HCT116 (cell line): ENCODE measurements at regions not wholly inside any gene's neighbourhood (a gene's known extent, or its start where the extent isn't known, plus 50 kb on each side); places are given as distances from the start of the nearest gene placed in this dataset.

Experiments
- ATAC-seq: fragments of 200-7000 bp; cut with Tn5 transposase; 2 replicates; pipeline ENCODE4 v1.9.1; 2020; ENCODE audit warnings: mild to moderate bottlenecking, moderate library complexity
- BruUV-seq: library from RNA; stranded (reverse); fragments of 400-500 nt; replicated peaks from 2 replicates; lab custom pipeline; 2021; lab: Mats Ljungman, UMichigan
- CTCF ChIA-PET: fragments of 300-600 bp; sonication (Branson Sonifier 250); formaldehyde crosslinking; loops from one replicate; lab custom pipeline; 2021; ENCODE audit warnings: antibody characterized with exemption; lab: Charles Lee
- POLR2A ChIA-PET: fragments of 300-600, 350-600 bp; sonication (Branson Sonifier 250); formaldehyde crosslinking; loops from one replicate; lab custom pipeline; 2021; ENCODE audit warnings: antibody characterized with exemption; lab: Charles Lee
- RAD21 ChIA-PET, 2 experiments: fragments of 300-600 bp; sonication (Branson Sonifier 250); formaldehyde crosslinking; loops; one replicate each; lab custom pipeline; 2023; ENCODE audit warnings: low total read pairs in 2 of 2; ENCODE audit not compliant: uncharacterized antibody in 2 of 2, unreplicated experiment in 2 of 2, low non-redundant PET in 1 of 2; lab: Charles Lee
- DNase-seq: peaks from one replicate; pipeline ENCODE4 v3.0.0-alpha.2; 2010; ENCODE audit warnings: low read depth, low spot score
- H2AFZ ChIP-seq: fragments of 200-600 bp; shearing (Covaris generic), sonication (generic); 2 replicates; pipeline ENCODE4 v1.6.1; 2017; ENCODE audit warnings: low read depth, mixed run types, mixed read lengths, antibody characterized with exemption, low read length; ENCODE audit not compliant: poor library complexity, severe bottlenecking
- H3K27ac ChIP-seq: 2 replicates; pipeline ENCODE4 v1.5.1; 2012; ENCODE audit warnings: low read depth, low read length
- H3K27me3 ChIP-seq: fragments of 200-600 bp; sonication (generic); 2 replicates; pipeline ENCODE4 v1.6.1; 2016; ENCODE audit warnings: mixed run types, low read length, mixed read lengths; ENCODE audit not compliant: insufficient read depth
- H3K36me3 ChIP-seq, 2 experiments: fragments of 200-500 bp in 1 of 2; fragments of 200-600 bp in 1 of 2; sonication (Bioruptor generic) in 1 of 2; sonication (generic) in 1 of 2; 2 replicates each; pipeline versions ENCODE4 v1.5.1 to v1.6.1; 2014 to 2016; ENCODE audit warnings: low read length in 2 of 2, inconsistent platforms in 1 of 2, mixed read lengths in 1 of 2, mixed run types in 1 of 2; ENCODE audit not compliant: insufficient read depth in 2 of 2, control insufficient read depth in 1 of 2
- H3K4me1 ChIP-seq, 2 experiments: fragments of 200-600 bp in 1 of 2; sonication (generic) in 1 of 2; 2 replicates each; pipeline versions ENCODE4 v1.5.1 to v1.6.1; 2012 to 2017; ENCODE audit warnings: low read length in 2 of 2, inconsistent platforms in 1 of 2, mild to moderate bottlenecking in 1 of 2, mixed read lengths in 1 of 2, mixed run types in 1 of 2, moderate library complexity in 1 of 2; ENCODE audit not compliant: insufficient read depth in 2 of 2, control insufficient read depth in 1 of 2
- H3K4me2 ChIP-seq: fragments of 200-600 bp; sonication (generic); 2 replicates; pipeline ENCODE4 v1.6.1; 2017; ENCODE audit warnings: mixed run types, low read length, mixed read lengths
- H3K4me3 ChIP-seq, 2 experiments: fragments of 200-600 bp in 1 of 2; sonication (generic) in 1 of 2; replicated peaks in 1 of 2; 2 replicates each; pipeline ENCODE4 v1.5.1; 2011 to 2016; ENCODE audit warnings: low read length in 2 of 2, control low read depth in 1 of 2, low read depth in 1 of 2, mild to moderate bottlenecking in 1 of 2, mixed read lengths in 1 of 2, mixed run types in 1 of 2
- H3K79me2 ChIP-seq: fragments of 200-600 bp; sonication (generic); 2 replicates; pipeline ENCODE4 v1.6.1; 2017; ENCODE audit warnings: mild to moderate bottlenecking, mixed run types, low read length, moderate library complexity, mixed read lengths; ENCODE audit not compliant: insufficient read depth
- H3K9ac ChIP-seq: fragments of 200-600 bp; sonication (generic); 2 replicates; pipeline ENCODE4 v1.6.1; 2016; ENCODE audit warnings: low read length, mixed read lengths
- H3K9me2 ChIP-seq: fragments of 200-600 bp; sonication (generic), shearing (Covaris generic); 2 replicates; pipeline ENCODE4 v1.6.1; 2017; ENCODE audit warnings: mixed run types, mild to moderate bottlenecking, moderate library complexity; ENCODE audit not compliant: insufficient read depth
- H3K9me3 ChIP-seq, 2 experiments: fragments of 200-500 bp in 1 of 2; fragments of 200-600 bp in 1 of 2; sonication (Bioruptor generic) in 1 of 2; sonication (generic) in 1 of 2; 2 replicates each; pipeline ENCODE4 v1.6.1; 2014 to 2017; ENCODE audit warnings: low read length in 2 of 2, mixed read lengths in 2 of 2, inconsistent platforms in 1 of 2, low read depth in 1 of 2, mild to moderate bottlenecking in 1 of 2, mixed run types in 1 of 2, moderate library complexity in 1 of 2; ENCODE audit not compliant: control insufficient read depth in 1 of 2, insufficient read depth in 1 of 2
- H4K20me1 ChIP-seq: fragments of 200-600 bp; sonication (generic), shearing (Covaris generic); 2 replicates; pipeline ENCODE4 v1.6.1; 2017; ENCODE audit warnings: mixed run types, mild to moderate bottlenecking, moderate library complexity; ENCODE audit not compliant: insufficient read depth
- CBX3 ChIP-seq: IDR thresholded peaks from 2 replicates; pipeline ENCODE4 v1.6.1; 2012; ENCODE audit warnings: low read depth
- ELF1 ChIP-seq: IDR thresholded peaks from 2 replicates; pipeline ENCODE4 v1.6.1; 2012; ENCODE audit warnings: low read depth, borderline replicate concordance
- EZH2 ChIP-seq: fragments of 200-600 bp; sonication (generic); IDR thresholded peaks from 2 replicates; pipeline ENCODE4 v1.6.1; 2017; ENCODE audit warnings: antibody characterized with exemption, mixed run types
- EZH2phosphoT487 ChIP-seq: fragments of 200-600 bp; IDR thresholded peaks from 2 replicates; pipeline ENCODE4 v1.6.1; 2018; ENCODE audit warnings: antibody characterized with exemption, borderline replicate concordance
- JUND ChIP-seq: IDR thresholded peaks from 2 replicates; pipeline ENCODE4 v1.6.1; 2012
- POLR2A ChIP-seq: IDR thresholded peaks from 2 replicates; pipeline ENCODE4 v1.7.0; 2011; ENCODE audit warnings: borderline replicate concordance; ENCODE audit not compliant: insufficient read depth, insufficient read length; ENCODE audit errors: extremely low read depth
- POLR2AphosphoS5 ChIP-seq: IDR thresholded peaks from 2 replicates; pipeline ENCODE4 v1.6.1; 2011; ENCODE audit warnings: mild to moderate bottlenecking, low read depth, low read length, moderate library complexity
- RAD21 ChIP-seq: IDR thresholded peaks from 2 replicates; pipeline ENCODE4 v1.6.1; 2012; ENCODE audit warnings: low read depth, mild to moderate bottlenecking
- SIN3A ChIP-seq: IDR thresholded peaks from 2 replicates; pipeline ENCODE4 v1.6.1; 2012; ENCODE audit warnings: low read depth
- SP1 ChIP-seq: IDR thresholded peaks from 2 replicates; pipeline ENCODE4 v1.6.1; 2012; ENCODE audit warnings: low read depth
- SRF ChIP-seq: IDR thresholded peaks from 2 replicates; pipeline ENCODE4 v1.6.1; 2012; ENCODE audit warnings: low read depth
- ZFX ChIP-seq: fragments of 450-650 bp; IDR thresholded peaks from 2 replicates; pipeline ENCODE4 v1.6.1; 2017
- intact Hi-C: fragments of 100-400 bp; cut with micrococcal nuclease; formaldehyde crosslinking; loops from 2 replicates; pipeline ENCODE4 v1.10.0; 2022
- TF ChIP-seq, protein P1 (sequence below), 3 experiments: fragments of 200-600 bp in 1 of 3; sonication (generic) in 1 of 3; IDR thresholded peaks in 2 of 3; conservative IDR thresholded peaks in 1 of 3; 2 replicates each; pipeline ENCODE4 v1.5.1; 2012 to 2017; ENCODE audit warnings: low read depth in 2 of 3, low read length in 2 of 3, antibody characterized with exemption in 1 of 3, borderline replicate concordance in 1 of 3, control low read depth in 1 of 3, mild to moderate bottlenecking in 1 of 3, mixed read lengths in 1 of 3, mixed run types in 1 of 3, moderate library complexity in 1 of 3; ENCODE audit not compliant: insufficient read depth in 1 of 3
- TF ChIP-seq, protein P2 (sequence below): IDR thresholded peaks from 2 replicates; pipeline ENCODE4 v1.6.1; 2011; ENCODE audit warnings: mild to moderate bottlenecking, low read length, moderate library complexity; ENCODE audit not compliant: insufficient replicate concordance; ENCODE audit errors: extremely low read depth
- TF ChIP-seq, protein P3 (sequence below): IDR thresholded peaks from 2 replicates; pipeline ENCODE4 v1.6.1; 2012
- TF ChIP-seq, protein P4 (sequence below): IDR thresholded peaks from 2 replicates; pipeline ENCODE4 v1.6.1; 2012

DNA sequence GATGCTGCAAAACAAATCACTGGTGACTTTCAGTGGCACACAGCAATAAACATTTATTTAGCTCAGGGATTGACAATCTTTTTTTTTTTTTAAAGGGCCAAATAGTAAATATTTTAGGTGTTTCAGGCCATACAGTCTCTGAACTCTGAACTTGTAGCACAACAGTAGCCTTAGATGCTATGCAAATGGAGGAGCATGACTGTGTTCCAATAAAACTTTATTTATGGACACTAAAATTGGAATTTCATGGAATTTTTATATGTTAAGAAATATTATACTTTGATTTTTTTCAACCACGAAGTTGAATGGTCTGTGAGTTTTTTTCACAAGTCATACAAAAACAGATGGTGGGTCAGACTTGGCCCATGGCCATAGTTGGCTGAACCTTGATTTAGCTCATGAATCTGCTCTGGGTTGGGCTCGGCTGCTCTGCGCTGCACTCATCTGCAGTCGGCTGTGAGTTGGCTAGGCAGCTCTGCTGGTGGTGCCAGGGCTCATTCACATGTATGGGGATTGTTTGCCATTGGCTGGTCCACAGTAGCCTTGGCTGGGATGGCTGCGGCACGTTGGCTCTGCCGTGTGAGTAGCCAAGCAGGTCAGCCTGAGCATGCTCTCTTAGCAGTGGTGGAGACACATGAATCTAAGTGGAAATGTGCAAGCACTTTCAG is 231.7 kb upstream of the PGRMC2 start (continued):
- TF ChIP-seq, protein P1, sequence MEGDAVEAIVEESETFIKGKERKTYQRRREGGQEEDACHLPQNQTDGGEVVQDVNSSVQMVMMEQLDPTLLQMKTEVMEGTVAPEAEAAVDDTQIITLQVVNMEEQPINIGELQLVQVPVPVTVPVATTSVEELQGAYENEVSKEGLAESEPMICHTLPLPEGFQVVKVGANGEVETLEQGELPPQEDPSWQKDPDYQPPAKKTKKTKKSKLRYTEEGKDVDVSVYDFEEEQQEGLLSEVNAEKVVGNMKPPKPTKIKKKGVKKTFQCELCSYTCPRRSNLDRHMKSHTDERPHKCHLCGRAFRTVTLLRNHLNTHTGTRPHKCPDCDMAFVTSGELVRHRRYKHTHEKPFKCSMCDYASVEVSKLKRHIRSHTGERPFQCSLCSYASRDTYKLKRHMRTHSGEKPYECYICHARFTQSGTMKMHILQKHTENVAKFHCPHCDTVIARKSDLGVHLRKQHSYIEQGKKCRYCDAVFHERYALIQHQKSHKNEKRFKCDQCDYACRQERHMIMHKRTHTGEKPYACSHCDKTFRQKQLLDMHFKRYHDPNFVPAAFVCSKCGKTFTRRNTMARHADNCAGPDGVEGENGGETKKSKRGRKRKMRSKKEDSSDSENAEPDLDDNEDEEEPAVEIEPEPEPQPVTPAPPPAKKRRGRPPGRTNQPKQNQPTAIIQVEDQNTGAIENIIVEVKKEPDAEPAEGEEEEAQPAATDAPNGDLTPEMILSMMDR (IDR thresholded peaks at IDR 0.05 in 2 of 3, conservative IDR thresholded peaks at IDR 0.05 in 1 of 3; ENCODE audit: borderline replicate concordance in 1 of 3, insufficient read depth in 1 of 3, low read depth in 2 of 3, low read length in 2 of 3) = no peak
- TF ChIP-seq, protein P2, sequence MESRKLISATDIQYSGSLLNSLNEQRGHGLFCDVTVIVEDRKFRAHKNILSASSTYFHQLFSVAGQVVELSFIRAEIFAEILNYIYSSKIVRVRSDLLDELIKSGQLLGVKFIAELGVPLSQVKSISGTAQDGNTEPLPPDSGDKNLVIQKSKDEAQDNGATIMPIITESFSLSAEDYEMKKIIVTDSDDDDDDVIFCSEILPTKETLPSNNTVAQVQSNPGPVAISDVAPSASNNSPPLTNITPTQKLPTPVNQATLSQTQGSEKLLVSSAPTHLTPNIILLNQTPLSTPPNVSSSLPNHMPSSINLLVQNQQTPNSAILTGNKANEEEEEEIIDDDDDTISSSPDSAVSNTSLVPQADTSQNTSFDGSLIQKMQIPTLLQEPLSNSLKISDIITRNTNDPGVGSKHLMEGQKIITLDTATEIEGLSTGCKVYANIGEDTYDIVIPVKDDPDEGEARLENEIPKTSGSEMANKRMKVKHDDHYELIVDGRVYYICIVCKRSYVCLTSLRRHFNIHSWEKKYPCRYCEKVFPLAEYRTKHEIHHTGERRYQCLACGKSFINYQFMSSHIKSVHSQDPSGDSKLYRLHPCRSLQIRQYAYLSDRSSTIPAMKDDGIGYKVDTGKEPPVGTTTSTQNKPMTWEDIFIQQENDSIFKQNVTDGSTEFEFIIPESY = no peak
- TF ChIP-seq, protein P3, sequence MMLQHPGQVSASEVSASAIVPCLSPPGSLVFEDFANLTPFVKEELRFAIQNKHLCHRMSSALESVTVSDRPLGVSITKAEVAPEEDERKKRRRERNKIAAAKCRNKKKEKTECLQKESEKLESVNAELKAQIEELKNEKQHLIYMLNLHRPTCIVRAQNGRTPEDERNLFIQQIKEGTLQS = no peak

DNA sequence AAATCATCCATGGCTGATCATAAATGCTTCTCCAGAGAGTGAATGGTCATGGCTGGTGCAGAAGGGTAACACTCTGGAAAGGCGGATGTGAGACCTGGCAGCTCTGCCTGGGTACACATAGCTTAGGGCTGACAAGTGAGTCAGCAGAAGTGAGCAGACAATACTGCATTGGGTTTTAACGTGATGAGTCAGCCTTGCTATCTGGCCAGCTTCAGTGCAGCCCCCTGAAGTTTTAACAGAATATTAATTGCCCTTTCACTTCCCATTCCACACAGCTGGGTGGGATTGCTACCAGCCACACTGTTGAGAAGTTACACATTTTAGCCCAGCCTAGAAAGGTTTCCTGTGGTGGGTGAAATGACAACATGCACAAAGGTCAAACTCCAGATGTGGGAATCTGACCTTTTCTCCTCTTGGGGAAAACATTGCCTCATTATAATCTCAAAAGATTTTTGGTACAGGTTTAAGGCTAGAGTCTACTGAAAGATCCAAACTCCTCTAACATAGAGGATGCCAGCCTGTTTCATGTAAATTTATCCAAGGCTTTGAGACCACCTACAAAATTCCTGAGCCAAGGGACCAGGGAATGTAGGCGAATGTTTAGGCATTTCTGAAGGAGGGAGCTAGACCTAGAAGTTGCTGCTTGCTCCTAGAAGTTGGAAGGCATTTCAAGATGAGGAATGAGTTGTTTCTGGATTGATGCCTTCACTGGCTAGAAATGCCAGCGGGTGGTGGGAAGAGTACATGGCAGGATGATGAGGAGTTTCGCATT is 230.3 kb upstream of the PGRMC2 start:
- H3K27ac ChIP-seq = peak overlapping the region; percentile 28; the same call in 1 of the 2 replicates
- H3K4me3 ChIP-seq = no peak overlapping the region
- no peaks in the 10 kb centered on the region for H3K9me2 ChIP-seq
- peak overlapping the region; percentile 24 for H2AFZ ChIP-seq
- no peaks in the 10 kb centered on the region for H3K27me3 ChIP-seq
- H3K9me3 ChIP-seq = no peaks in the 10 kb centered on the region
- CTCF ChIA-PET = interaction anchor here (1.8 kb wide), 1 partner anchor 64 kb away, joined by 7 read pairs; no protein-coding TSS in a partner anchor
- ATAC-seq (peak; percentile 94), DNase-seq (peak; percentile 56)
- RAD21 ChIA-PET = no interaction called here
- POLR2A ChIA-PET = interaction anchor here (1.5 kb wide), 1 partner anchor 11 kb away, joined by 5 read pairs; no protein-coding TSS in a partner anchor
- BruUV-seq = no TSS peak
- H3K4me1 ChIP-seq = peaks cover 16 to 27% of the 10 kb centered on the region in 2 experiments
- no peaks in the 10 kb centered on the region for H3K79me2 ChIP-seq
- H3K4me2 ChIP-seq = peak overlapping the region; percentile 59
- intact Hi-C loops = no loop called here
- H4K20me1 ChIP-seq = no peaks in the 10 kb centered on the region
- no peaks in the 10 kb centered on the region for H3K36me3 ChIP-seq
- peak overlapping the region; percentile 12; the same call in 1 of the 2 replicates for H3K9ac ChIP-seq
- TF ChIP-seq CBX3 (peak; percentile 90), RAD21 (no peak), ELF1 (no peak), EZH2 (no peak), POLR2AphosphoS5 (peak; percentile 41; the same call in 1 of the 2 replicates), SIN3A (0 out of 2 replicates have a peak, but pooled peaks have one; percentile 43), EZH2phosphoT487 (no peak), SRF (0 out of 2 replicates have a peak, but pooled peaks have one; percentile 11), SP1 (peak; percentile 57), POLR2A (no peak), ZFX (no peak), JUND (peak; percentile 82)
- TF ChIP-seq, protein P4, sequence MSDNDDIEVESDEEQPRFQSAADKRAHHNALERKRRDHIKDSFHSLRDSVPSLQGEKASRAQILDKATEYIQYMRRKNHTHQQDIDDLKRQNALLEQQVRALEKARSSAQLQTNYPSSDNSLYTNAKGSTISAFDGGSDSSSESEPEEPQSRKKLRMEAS = peak; percentile 34; the same call in 1 of the 2 replicates
- TF ChIP-seq, protein P3 = no peak
- TF ChIP-seq, protein P2 = no peak
